HG03354 (cell line): ENCODE measurements at regions not wholly inside any gene's neighbourhood (a gene's known extent, or its start where the extent isn't known, plus 50 kb on each side); places are given as distances from the start of the nearest gene placed in this dataset.

Experiments
- ATAC-seq: cut with Tn5 transposase; IDR thresholded peaks from one replicate; pipeline ENCODE4 v1.9.1; 2021; ENCODE audit warnings: mild to moderate bottlenecking; ENCODE audit not compliant: unreplicated experiment, poor library complexity, severe bottlenecking

- ATAC-seq = no peak
These were observed 56.0 kb upstream of the OR5AK2 start for GRCh38 chr11:56932572-56933220.

GRCh38 chr11:56923116-56923515 lies 65.6 kb upstream of the OR5AK2 start:
- no peak for ATAC-seq

GRCh38 chr11:56922421-56922820 lies 66.3 kb upstream of the OR5AK2 start:
- ATAC-seq = no peak

- no peak for ATAC-seq
These were observed 70.9 kb upstream of the OR5AK2 start for GRCh38 chr11:56917708-56918400.

GRCh38 chr11:56916587-56916986 lies 72.1 kb upstream of the OR5AK2 start:
- no peak for ATAC-seq

- ATAC-seq = no peak
These were observed 72.6 kb upstream of the OR5AK2 start for GRCh38 chr11:56916162-56916561.

- ATAC-seq = no peak
These were observed 77.4 kb upstream of the OR5AK2 start for GRCh38 chr11:56911312-56911711.

- no peak for ATAC-seq
These were observed 77.9 kb upstream of the OR5AK2 start for GRCh38 chr11:56910785-56911184.

GRCh38 chr11:56910046-56910773 lies 78.5 kb upstream of the OR5AK2 start:
- ATAC-seq = no peak

GRCh38 chr11:56909563-56909962 lies 79.2 kb upstream of the OR5AK2 start:
- no peak for ATAC-seq

GRCh38 chr11:56909080-56909479 lies 79.6 kb upstream of the OR5AK2 start:
- no peak for ATAC-seq

GRCh38 chr11:56906683-56907148 lies 82.0 kb upstream of the OR5AK2 start:
- ATAC-seq = no peak

- ATAC-seq = no peak
These were observed 82.8 kb upstream of the OR5AK2 start for GRCh38 chr11:56905936-56906335.

- ATAC-seq = no peak
These were observed 83.3 kb upstream of the OR5AK2 start for GRCh38 chr11:56905442-56905841.

GRCh38 chr11:56898856-56899255 lies 89.9 kb upstream of the OR5AK2 start:
- no peak for ATAC-seq

- no peak for ATAC-seq
These were observed 98.0 kb upstream of the OR5AK2 start for GRCh38 chr11:56890584-56891305.

- ATAC-seq = no peak
These were observed 98.7 kb upstream of the OR5AK2 start for GRCh38 chr11:56889986-56890385.

GRCh38 chr11:56887940-56888339 lies 100.8 kb upstream of the OR5AK2 start:
- no peak for ATAC-seq

- ATAC-seq = no peak
These were observed 102.3 kb upstream of the OR5AK2 start for GRCh38 chr11:56886455-56886854.

GRCh38 chr11:56885854-56886253 lies 102.9 kb upstream of the OR5AK2 start:
- ATAC-seq = no peak
